ENCODE measurements at regions not wholly inside any gene's neighbourhood (a gene's known extent, or its start where the extent isn't known, plus 50 kb on each side); places are given as distances from the start of the nearest gene placed in this dataset.

- peak; percentile 86 for DNase-seq
- H3K4me1 Mint-ChIP-seq (ENCODE audit: low read depth) = peaks cover 91% of the 10 kb centered on the region
- H3K27ac Mint-ChIP-seq = peak overlapping the region; percentile 67
- TF ChIP-seq, protein P1, sequence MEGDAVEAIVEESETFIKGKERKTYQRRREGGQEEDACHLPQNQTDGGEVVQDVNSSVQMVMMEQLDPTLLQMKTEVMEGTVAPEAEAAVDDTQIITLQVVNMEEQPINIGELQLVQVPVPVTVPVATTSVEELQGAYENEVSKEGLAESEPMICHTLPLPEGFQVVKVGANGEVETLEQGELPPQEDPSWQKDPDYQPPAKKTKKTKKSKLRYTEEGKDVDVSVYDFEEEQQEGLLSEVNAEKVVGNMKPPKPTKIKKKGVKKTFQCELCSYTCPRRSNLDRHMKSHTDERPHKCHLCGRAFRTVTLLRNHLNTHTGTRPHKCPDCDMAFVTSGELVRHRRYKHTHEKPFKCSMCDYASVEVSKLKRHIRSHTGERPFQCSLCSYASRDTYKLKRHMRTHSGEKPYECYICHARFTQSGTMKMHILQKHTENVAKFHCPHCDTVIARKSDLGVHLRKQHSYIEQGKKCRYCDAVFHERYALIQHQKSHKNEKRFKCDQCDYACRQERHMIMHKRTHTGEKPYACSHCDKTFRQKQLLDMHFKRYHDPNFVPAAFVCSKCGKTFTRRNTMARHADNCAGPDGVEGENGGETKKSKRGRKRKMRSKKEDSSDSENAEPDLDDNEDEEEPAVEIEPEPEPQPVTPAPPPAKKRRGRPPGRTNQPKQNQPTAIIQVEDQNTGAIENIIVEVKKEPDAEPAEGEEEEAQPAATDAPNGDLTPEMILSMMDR (IDR thresholded peaks at IDR 0.05) = no peak
- peak overlapping the region; percentile 16; the same call in 1 of the 2 replicates for H3K4me3 Mint-ChIP-seq
- no peaks in the 10 kb centered on the region for H3K27me3 Mint-ChIP-seq (ENCODE audit: insufficient read depth)
- no peaks in the 10 kb centered on the region for H3K9me3 Mint-ChIP-seq
- no peaks in the 10 kb centered on the region for H3K36me3 Mint-ChIP-seq (ENCODE audit: low read depth)
Observed at GRCh38 chr11:27209562-27210005, 153.4 kb downstream of the CCDC34 start.

GRCh38 chr11:27208846-27209245 is 154.2 kb downstream of the CCDC34 start:
- H3K27ac Mint-ChIP-seq = peak overlapping the region; percentile 67; the same call in 1 of the 2 replicates
- no peaks in the 10 kb centered on the region for H3K36me3 Mint-ChIP-seq (ENCODE audit: low read depth)
- no peak overlapping the region for H3K4me3 Mint-ChIP-seq
- no peaks in the 10 kb centered on the region for H3K9me3 Mint-ChIP-seq
- TF ChIP-seq, protein P1 (IDR thresholded peaks at IDR 0.05) = no peak
- H3K4me1 Mint-ChIP-seq (ENCODE audit: low read depth) = peaks cover 84% of the 10 kb centered on the region
- DNase-seq = no peak
- H3K27me3 Mint-ChIP-seq (ENCODE audit: insufficient read depth) = peaks cover 2% of the 10 kb centered on the region; the same call in 1 of the 2 replicates

- peaks cover 2% of the 10 kb centered on the region for H3K27me3 Mint-ChIP-seq (ENCODE audit: insufficient read depth)
- TF ChIP-seq, protein P1 (IDR thresholded peaks at IDR 0.05) = no peak
- DNase-seq = no peak
- H3K9me3 Mint-ChIP-seq = no peaks in the 10 kb centered on the region
- H3K27ac Mint-ChIP-seq = no peak overlapping the region
- H3K4me1 Mint-ChIP-seq (ENCODE audit: low read depth) = peaks cover 69% of the 10 kb centered on the region
- no peak overlapping the region for H3K4me3 Mint-ChIP-seq
- no peaks in the 10 kb centered on the region for H3K36me3 Mint-ChIP-seq (ENCODE audit: low read depth)
Observed at GRCh38 chr11:27207025-27207650, 155.9 kb downstream of the CCDC34 start.

DNA sequence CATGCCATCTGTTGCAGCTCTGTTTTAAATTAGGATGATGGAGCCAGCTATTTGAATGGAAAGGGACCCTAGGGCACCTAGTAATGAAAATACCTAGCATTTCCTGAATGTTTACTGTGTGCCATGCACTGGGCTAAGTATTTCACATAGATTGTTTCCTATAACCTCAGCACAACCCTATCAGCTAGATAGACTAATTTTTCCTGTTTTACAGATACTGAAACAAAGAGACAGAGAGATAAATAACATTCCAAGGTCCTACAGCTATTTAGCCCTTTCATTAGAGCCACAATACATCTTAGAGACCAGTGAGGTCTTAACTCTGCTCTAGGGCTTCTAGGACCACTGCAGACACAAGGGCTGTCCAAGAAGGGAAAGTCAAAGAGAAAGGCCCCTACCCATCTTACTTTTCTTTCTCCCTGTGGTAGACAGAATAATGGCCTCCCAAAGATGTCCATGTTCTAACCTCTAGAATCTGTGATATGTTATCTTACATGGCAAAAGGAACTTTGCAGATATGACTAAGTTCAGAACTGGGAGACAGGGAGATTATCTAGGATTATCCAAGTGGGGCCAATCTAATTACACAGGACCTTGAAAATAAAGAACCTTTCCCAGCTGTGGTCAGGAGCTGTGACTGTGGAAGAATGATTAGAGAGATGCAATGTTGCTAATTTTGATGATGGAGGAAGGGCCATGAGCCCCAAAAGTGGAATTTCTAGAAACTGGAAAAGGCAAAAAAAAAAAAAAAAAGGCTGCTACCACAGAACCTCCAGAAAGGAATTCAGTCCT is 157.0 kb downstream of the CCDC34 start:
- Mint-ChIP-seq H3K9me3 (no peaks in the 10 kb centered on the region), H3K4me1 (ENCODE audit: low read depth) (peaks cover 69% of the 10 kb centered on the region), H3K4me3 (no peak overlapping the region), H3K27me3 (ENCODE audit: insufficient read depth) (peaks cover 2% of the 10 kb centered on the region), H3K36me3 (ENCODE audit: low read depth) (no peaks in the 10 kb centered on the region; the same call in 1 of the 2 replicates), H3K27ac (no peak overlapping the region)
- TF ChIP-seq, protein P1 (IDR thresholded peaks at IDR 0.05) = no peak
- no peak for DNase-seq

GRCh38 chr11:27205250-27205649 is 157.8 kb downstream of the CCDC34 start:
- Mint-ChIP-seq H3K27ac (no peak overlapping the region), H3K36me3 (ENCODE audit: low read depth) (no peaks in the 10 kb centered on the region; the same call in 1 of the 2 replicates), H3K4me1 (ENCODE audit: low read depth) (peaks cover 69% of the 10 kb centered on the region), H3K27me3 (ENCODE audit: insufficient read depth) (peaks cover 2% of the 10 kb centered on the region), H3K9me3 (no peaks in the 10 kb centered on the region), H3K4me3 (no peak overlapping the region)
- DNase-seq = no peak
- TF ChIP-seq, protein P1 (IDR thresholded peaks at IDR 0.05) = no peak
